ENCODE measurements at regions not wholly inside any gene's neighbourhood (a gene's known extent, or its start where the extent isn't known, plus 50 kb on each side); places are given as distances from the start of the nearest gene placed in this dataset.

GRCh38 chr14:40393143-40393542, 960.9 kb upstream of the FBXO33 start:
- Histone ChIP-seq H3K9ac (ENCODE audit: low read length) (no peak overlapping the region), H3K4me3 (ENCODE audit: low read length) (no peak overlapping the region), H3K9me2 (replicated peaks; ENCODE audit: insufficient read depth, low read length) (0 out of 2 replicates have a peak, but pooled peaks cover 4% of the 10 kb centered on the region), H3K9me3 (ENCODE audit: low read length) (peaks cover 40% of the 10 kb centered on the region), H3K4me1 (ENCODE audit: low read length) (no peaks in the 10 kb centered on the region), H3K27ac (ENCODE audit: low read length) (no peak overlapping the region), H3K36me3 (ENCODE audit: insufficient read depth, low read length) (no peaks in the 10 kb centered on the region), H4K20me1 (ENCODE audit: insufficient read depth, low read depth, low read length) (no peaks in the 10 kb centered on the region), H2AFZ (ENCODE audit: low read length) (no peak overlapping the region), H3K4me2 (ENCODE audit: low read depth, low read length, poor library complexity, severe bottlenecking) (no peak overlapping the region), H3K27me3 (ENCODE audit: low read length) (no peaks in the 10 kb centered on the region), H3K79me2 (ENCODE audit: low read length) (no peaks in the 10 kb centered on the region)
- no peak for DNase-seq

GRCh38 chr14:40386433-40386832, 954.2 kb upstream of the FBXO33 start:
- H2AFZ ChIP-seq (ENCODE audit: low read length), result no peak overlapping the region
- no peaks in the 10 kb centered on the region for H3K36me3 ChIP-seq (ENCODE audit: insufficient read depth, low read length)
- peaks cover 40% of the 10 kb centered on the region for H3K9me3 ChIP-seq (ENCODE audit: low read length)
- H3K9ac ChIP-seq (ENCODE audit: low read length), result no peak overlapping the region
- H3K27me3 ChIP-seq (ENCODE audit: low read length), result no peaks in the 10 kb centered on the region
- no peak for DNase-seq
- no peaks in the 10 kb centered on the region for H3K79me2 ChIP-seq (ENCODE audit: low read length)
- H4K20me1 ChIP-seq (ENCODE audit: insufficient read depth, low read depth, low read length), result no peaks in the 10 kb centered on the region
- no peak overlapping the region for H3K4me3 ChIP-seq (ENCODE audit: low read length)
- no peak overlapping the region for H3K4me2 ChIP-seq (ENCODE audit: low read depth, low read length, poor library complexity, severe bottlenecking)
- no peak overlapping the region for H3K27ac ChIP-seq (ENCODE audit: low read length)
- 0 out of 2 replicates have a peak, but pooled peaks cover 4% of the 10 kb centered on the region for H3K9me2 ChIP-seq (replicated peaks; ENCODE audit: insufficient read depth, low read length)
- no peaks in the 10 kb centered on the region for H3K4me1 ChIP-seq (ENCODE audit: low read length)

- H2AFZ ChIP-seq (ENCODE audit: low read length), result no peak overlapping the region
- no peak overlapping the region for H3K27ac ChIP-seq (ENCODE audit: low read length)
- H3K9me2 ChIP-seq (replicated peaks; ENCODE audit: insufficient read depth, low read length), result 0 out of 2 replicates have a peak, but pooled peaks cover 3% of the 10 kb centered on the region
- H3K27me3 ChIP-seq (ENCODE audit: low read length), result no peaks in the 10 kb centered on the region
- no peak overlapping the region for H3K4me2 ChIP-seq (ENCODE audit: low read depth, low read length, poor library complexity, severe bottlenecking)
- peaks cover 19% of the 10 kb centered on the region for H3K9me3 ChIP-seq (ENCODE audit: low read length)
- H3K4me1 ChIP-seq (ENCODE audit: low read length), result no peaks in the 10 kb centered on the region
- no peaks in the 10 kb centered on the region for H3K79me2 ChIP-seq (ENCODE audit: low read length)
- H3K4me3 ChIP-seq (ENCODE audit: low read length), result no peak overlapping the region
- no peaks in the 10 kb centered on the region for H4K20me1 ChIP-seq (ENCODE audit: insufficient read depth, low read depth, low read length)
- no peak overlapping the region for H3K9ac ChIP-seq (ENCODE audit: low read length)
- no peaks in the 10 kb centered on the region for H3K36me3 ChIP-seq (ENCODE audit: insufficient read depth, low read length)
- DNase-seq, result no peak
These were observed 942.0 kb upstream of the FBXO33 start for GRCh38 chr14:40374221-40374620.

- Histone ChIP-seq H3K27ac (ENCODE audit: low read length) (no peak overlapping the region), H3K4me2 (ENCODE audit: low read depth, low read length, poor library complexity, severe bottlenecking) (no peak overlapping the region), H3K4me3 (ENCODE audit: low read length) (no peak overlapping the region), H3K9me3 (ENCODE audit: low read length) (peaks cover 30% of the 10 kb centered on the region), H3K79me2 (ENCODE audit: low read length) (no peaks in the 10 kb centered on the region), H3K27me3 (ENCODE audit: low read length) (no peaks in the 10 kb centered on the region), H3K9me2 (replicated peaks; ENCODE audit: insufficient read depth, low read length) (no peaks in the 10 kb centered on the region), H3K9ac (ENCODE audit: low read length) (no peak overlapping the region), H3K4me1 (ENCODE audit: low read length) (no peaks in the 10 kb centered on the region), H2AFZ (ENCODE audit: low read length) (no peak overlapping the region), H4K20me1 (ENCODE audit: insufficient read depth, low read depth, low read length) (no peaks in the 10 kb centered on the region), H3K36me3 (ENCODE audit: insufficient read depth, low read length) (no peaks in the 10 kb centered on the region)
- DNase-seq, result no peak
These were observed 938.8 kb upstream of the FBXO33 start for GRCh38 chr14:40371011-40371410.

- no peak for DNase-seq
- no peak overlapping the region for H2AFZ ChIP-seq (ENCODE audit: low read length)
- no peaks in the 10 kb centered on the region for H3K9me2 ChIP-seq (replicated peaks; ENCODE audit: insufficient read depth, low read length)
- no peaks in the 10 kb centered on the region for H3K4me1 ChIP-seq (ENCODE audit: low read length)
- no peak overlapping the region for H3K4me2 ChIP-seq (ENCODE audit: low read depth, low read length, poor library complexity, severe bottlenecking)
- no peak overlapping the region for H3K9ac ChIP-seq (ENCODE audit: low read length)
- H4K20me1 ChIP-seq (ENCODE audit: insufficient read depth, low read depth, low read length), result no peaks in the 10 kb centered on the region
- H3K9me3 ChIP-seq (ENCODE audit: low read length), result peaks cover 49% of the 10 kb centered on the region
- H3K27ac ChIP-seq (ENCODE audit: low read length), result no peak overlapping the region
- H3K4me3 ChIP-seq (ENCODE audit: low read length), result no peak overlapping the region
- no peaks in the 10 kb centered on the region for H3K79me2 ChIP-seq (ENCODE audit: low read length)
- H3K27me3 ChIP-seq (ENCODE audit: low read length), result no peaks in the 10 kb centered on the region
- H3K36me3 ChIP-seq (ENCODE audit: insufficient read depth, low read length), result no peaks in the 10 kb centered on the region
These were observed 936.1 kb upstream of the FBXO33 start for GRCh38 chr14:40368314-40368713.

GRCh38 chr14:40367717-40368116, 935.5 kb upstream of the FBXO33 start:
- H4K20me1 ChIP-seq (ENCODE audit: insufficient read depth, low read depth, low read length), result no peaks in the 10 kb centered on the region
- no peaks in the 10 kb centered on the region for H3K79me2 ChIP-seq (ENCODE audit: low read length)
- no peak overlapping the region for H3K27ac ChIP-seq (ENCODE audit: low read length)
- H3K4me2 ChIP-seq (ENCODE audit: low read depth, low read length, poor library complexity, severe bottlenecking), result no peak overlapping the region
- H3K9me3 ChIP-seq (ENCODE audit: low read length), result peaks cover 52% of the 10 kb centered on the region
- H3K4me1 ChIP-seq (ENCODE audit: low read length), result no peaks in the 10 kb centered on the region
- no peak overlapping the region for H2AFZ ChIP-seq (ENCODE audit: low read length)
- no peaks in the 10 kb centered on the region for H3K9me2 ChIP-seq (replicated peaks; ENCODE audit: insufficient read depth, low read length)
- H3K36me3 ChIP-seq (ENCODE audit: insufficient read depth, low read length), result no peaks in the 10 kb centered on the region
- no peak overlapping the region for H3K4me3 ChIP-seq (ENCODE audit: low read length)
- no peak overlapping the region for H3K9ac ChIP-seq (ENCODE audit: low read length)
- no peak for DNase-seq
- H3K27me3 ChIP-seq (ENCODE audit: low read length), result no peaks in the 10 kb centered on the region

GRCh38 chr14:40365305-40365704, 933.1 kb upstream of the FBXO33 start:
- DNase-seq, result no peak

GRCh38 chr14:40362856-40363255, 930.6 kb upstream of the FBXO33 start:
- H3K4me2 ChIP-seq (ENCODE audit: low read depth, low read length, poor library complexity, severe bottlenecking), result no peak overlapping the region
- H3K4me1 ChIP-seq (ENCODE audit: low read length), result no peaks in the 10 kb centered on the region
- no peaks in the 10 kb centered on the region for H3K36me3 ChIP-seq (ENCODE audit: insufficient read depth, low read length)
- H3K27me3 ChIP-seq (ENCODE audit: low read length), result no peaks in the 10 kb centered on the region
- H4K20me1 ChIP-seq (ENCODE audit: insufficient read depth, low read depth, low read length), result no peaks in the 10 kb centered on the region
- no peak overlapping the region for H3K4me3 ChIP-seq (ENCODE audit: low read length)
- H3K9me3 ChIP-seq (ENCODE audit: low read length), result peaks cover 41% of the 10 kb centered on the region
- H3K9me2 ChIP-seq (replicated peaks; ENCODE audit: insufficient read depth, low read length), result no peaks in the 10 kb centered on the region
- no peak overlapping the region for H3K27ac ChIP-seq (ENCODE audit: low read length)
- no peaks in the 10 kb centered on the region for H3K79me2 ChIP-seq (ENCODE audit: low read length)
- H2AFZ ChIP-seq (ENCODE audit: low read length), result no peak overlapping the region
- no peak overlapping the region for H3K9ac ChIP-seq (ENCODE audit: low read length)
- DNase-seq, result no peak

More at GRCh38 chr14:40365305-40365704, 933.1 kb upstream of the FBXO33 start:
- no peaks in the 10 kb centered on the region for H3K27me3 ChIP-seq (ENCODE audit: low read length)
- no peaks in the 10 kb centered on the region for H3K79me2 ChIP-seq (ENCODE audit: low read length)
- no peak overlapping the region for H3K9ac ChIP-seq (ENCODE audit: low read length)
- no peak overlapping the region for H3K27ac ChIP-seq (ENCODE audit: low read length)
- H4K20me1 ChIP-seq (ENCODE audit: insufficient read depth, low read depth, low read length), result no peaks in the 10 kb centered on the region
- H3K36me3 ChIP-seq (ENCODE audit: insufficient read depth, low read length), result no peaks in the 10 kb centered on the region
- H3K4me2 ChIP-seq (ENCODE audit: low read depth, low read length, poor library complexity, severe bottlenecking), result no peak overlapping the region
- H3K9me2 ChIP-seq (replicated peaks; ENCODE audit: insufficient read depth, low read length), result no peaks in the 10 kb centered on the region
- H3K4me1 ChIP-seq (ENCODE audit: low read length), result no peaks in the 10 kb centered on the region
- H2AFZ ChIP-seq (ENCODE audit: low read length), result no peak overlapping the region
- H3K9me3 ChIP-seq (ENCODE audit: low read length), result peaks cover 47% of the 10 kb centered on the region
- H3K4me3 ChIP-seq (ENCODE audit: low read length), result no peak overlapping the region

- DNase-seq, result no peak
- H3K4me3 ChIP-seq (ENCODE audit: low read length), result no peak overlapping the region
- H3K27ac ChIP-seq (ENCODE audit: low read length), result no peak overlapping the region
- H2AFZ ChIP-seq (ENCODE audit: low read length), result no peak overlapping the region
- no peaks in the 10 kb centered on the region for H3K4me1 ChIP-seq (ENCODE audit: low read length)
- H3K9me2 ChIP-seq (replicated peaks; ENCODE audit: insufficient read depth, low read length), result no peaks in the 10 kb centered on the region
- H3K36me3 ChIP-seq (ENCODE audit: insufficient read depth, low read length), result no peaks in the 10 kb centered on the region
- no peak overlapping the region for H3K9ac ChIP-seq (ENCODE audit: low read length)
- no peaks in the 10 kb centered on the region for H3K79me2 ChIP-seq (ENCODE audit: low read length)
- no peaks in the 10 kb centered on the region for H3K27me3 ChIP-seq (ENCODE audit: low read length)
- no peak overlapping the region for H3K4me2 ChIP-seq (ENCODE audit: low read depth, low read length, poor library complexity, severe bottlenecking)
- peaks cover 20% of the 10 kb centered on the region for H3K9me3 ChIP-seq (ENCODE audit: low read length)
- no peaks in the 10 kb centered on the region for H4K20me1 ChIP-seq (ENCODE audit: insufficient read depth, low read depth, low read length)
These were observed 922.5 kb upstream of the FBXO33 start for GRCh38 chr14:40354754-40355153.

All from Karpas-422 (cell line).